Common myeloid progenitor, CD34-positive (primary cell): ENCODE measurements at regions not wholly inside any gene's neighbourhood (a gene's known extent, or its start where the extent isn't known, plus 50 kb on each side); places are given as distances from the start of the nearest gene placed in this dataset.
A peak's percentile ranks its signal among the peaks of the same experiment; 100 is the strongest.

Source experiments
- CTCF ChIA-PET: fragments of 350-600 bp; sonication (Branson Sonifier 250); formaldehyde crosslinking; loops from one replicate; lab custom pipeline; 2021; ENCODE audit warnings: antibody characterized with exemption; lab: Charles Lee
- POLR2A ChIA-PET: fragments of 350-600 bp; sonication (Branson Sonifier 250); formaldehyde crosslinking; loops from one replicate; lab custom pipeline; 2021; ENCODE audit warnings: antibody characterized with exemption; lab: Charles Lee
- DNase-seq, 3 donors: peaks; one replicate each; pipeline versions ENCODE4 v3.0.0 to v3.0.0-alpha.2; 2013
- H3K27ac ChIP-seq, 2 experiments: 1 replicate in 1 of 2; 2 replicates in 1 of 2; pipeline ENCODE4 v1.7.0; 2013; ENCODE audit warnings: inconsistent platforms in 2 of 2, low read length in 2 of 2, mild to moderate bottlenecking in 2 of 2, low read depth in 1 of 2, moderate library complexity in 1 of 2; ENCODE audit not compliant: severe bottlenecking in 2 of 2, insufficient read depth in 1 of 2, poor library complexity in 1 of 2
- H3K27me3 ChIP-seq, 5 experiments: replicated peaks in 2 of 5; 1 replicate in 3 of 5; 2 replicates in 2 of 5; pipeline versions ENCODE4 v1.6.1 to v1.7.0; 2013; ENCODE audit warnings: low read length in 4 of 5, mild to moderate bottlenecking in 2 of 5, moderate library complexity in 2 of 5, inconsistent platforms in 1 of 5; ENCODE audit not compliant: insufficient read depth in 5 of 5, control insufficient read depth in 4 of 5
- H3K36me3 ChIP-seq, 4 experiments: 1 replicate in 2 of 4; 2 replicates in 2 of 4; pipeline versions ENCODE4 v1.6.1 to v1.7.0; 2013; ENCODE audit warnings: low read length in 3 of 4, control low read depth in 1 of 4, mild to moderate bottlenecking in 1 of 4; ENCODE audit not compliant: control insufficient read depth in 4 of 4, insufficient read depth in 4 of 4
- H3K4me1 ChIP-seq, 4 experiments: 1 replicate in 3 of 4; 2 replicates in 1 of 4; pipeline versions ENCODE4 v1.6.1 to v1.7.1; 2013; ENCODE audit warnings: low read length in 3 of 4, mild to moderate bottlenecking in 3 of 4, control low read depth in 1 of 4, inconsistent platforms in 1 of 4, moderate library complexity in 1 of 4; ENCODE audit not compliant: control insufficient read depth in 4 of 4, insufficient read depth in 4 of 4; ENCODE audit errors: control extremely low read depth in 1 of 4
- H3K4me3 ChIP-seq, 7 experiments: 1 replicate in 4 of 7; 2 replicates in 3 of 7; pipeline versions ENCODE4 v1.5.1 to v1.7.0; 2013; ENCODE audit warnings: mild to moderate bottlenecking in 7 of 7, low read length in 6 of 7, moderate library complexity in 6 of 7, inconsistent platforms in 2 of 7, low read depth in 2 of 7, control low read depth in 1 of 7; ENCODE audit not compliant: insufficient read depth in 4 of 7, control insufficient read depth in 1 of 7; ENCODE audit errors: extremely low read depth in 1 of 7
- H3K9me3 ChIP-seq, 5 experiments: 1 replicate in 4 of 5; 2 replicates in 1 of 5; pipeline versions ENCODE4 v1.6.1 to v1.7.1; 2013; ENCODE audit warnings: low read length in 4 of 5, mild to moderate bottlenecking in 2 of 5, inconsistent platforms in 1 of 5, low read depth in 1 of 5, moderate library complexity in 1 of 5; ENCODE audit not compliant: control insufficient read depth in 4 of 5, insufficient read depth in 2 of 5; ENCODE audit errors: control extremely low read depth in 1 of 5
- WGBS: methylation state at CpG from one replicate; pipeline ENCODE4 v1.1.5; 2013; ENCODE audit not compliant: insufficient coverage; 5-methylcytosine and 5-hydroxymethylcytosine counted together

DNA sequence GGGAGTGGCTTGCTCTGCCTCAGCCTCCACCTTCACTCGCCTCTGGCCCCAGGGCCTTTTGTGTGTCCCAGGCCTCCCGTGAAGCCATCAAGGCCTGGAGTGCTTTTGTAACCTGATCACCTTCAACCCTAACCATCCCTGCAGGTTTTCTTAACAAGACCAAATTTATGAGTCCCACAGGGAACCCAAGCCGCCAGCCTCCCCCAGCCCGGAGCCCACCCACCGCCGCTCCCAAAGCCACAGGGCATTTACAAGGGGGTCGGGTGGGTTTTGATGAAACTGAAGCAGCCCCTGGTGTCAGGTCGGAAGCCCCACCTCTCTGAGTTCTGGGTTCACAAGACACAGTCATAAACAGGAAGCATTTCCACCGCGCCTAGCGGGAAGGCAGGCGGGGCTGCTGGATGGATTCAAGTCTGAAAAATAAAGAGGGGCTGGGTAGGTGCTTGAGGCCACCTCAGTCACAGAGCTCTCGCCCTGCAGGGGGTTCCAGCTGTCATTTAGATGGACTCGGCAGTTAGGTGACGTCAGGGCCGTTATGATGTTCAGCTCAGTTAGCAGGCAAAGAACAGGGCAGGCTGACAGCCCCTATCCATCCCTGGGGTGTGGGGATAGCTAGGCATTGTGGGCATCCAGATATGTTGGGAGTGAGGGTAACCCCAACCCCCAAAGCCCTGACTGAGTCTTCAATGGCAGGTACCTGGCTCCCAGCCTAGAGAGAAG is 128.5 kb downstream of the BCOR start:
- WGBS, result 31% methylated on average over 10 of the region's 16 CpGs
- ChIA-PET POLR2A (no interaction called here), CTCF (no interaction called here)
- Histone ChIP-seq H3K27ac (no peak overlapping the region), H3K4me3 (no peak overlapping the region), H3K27me3 (no peaks in the 10 kb centered on the region), H3K36me3 (no peaks in the 10 kb centered on the region), H3K9me3 (peaks cover 0 to 13% (median 8%) of the 10 kb centered on the region in 5 experiments), H3K4me1 (peaks cover 0 to 8% (median 0%) of the 10 kb centered on the region in 4 experiments)
- DNase-seq, result peak in 2 of 3 donors; percentile 43 to 50

GRCh38 chrX:39969819-39970504 is 127.8 kb downstream of the BCOR start:
- ChIA-PET CTCF (no interaction called here), POLR2A (no interaction called here)
- Histone ChIP-seq H3K27me3 (no peaks in the 10 kb centered on the region), H3K4me1 (peaks cover 0 to 8% (median 0%) of the 10 kb centered on the region in 4 experiments), H3K4me3 (no peak overlapping the region), H3K27ac (no peak overlapping the region), H3K9me3 (peaks cover 0 to 13% (median 8%) of the 10 kb centered on the region in 5 experiments), H3K36me3 (no peaks in the 10 kb centered on the region)
- no peak for DNase-seq
- 80% methylated on average over 17 of the region's 19 CpGs for WGBS

DNA sequence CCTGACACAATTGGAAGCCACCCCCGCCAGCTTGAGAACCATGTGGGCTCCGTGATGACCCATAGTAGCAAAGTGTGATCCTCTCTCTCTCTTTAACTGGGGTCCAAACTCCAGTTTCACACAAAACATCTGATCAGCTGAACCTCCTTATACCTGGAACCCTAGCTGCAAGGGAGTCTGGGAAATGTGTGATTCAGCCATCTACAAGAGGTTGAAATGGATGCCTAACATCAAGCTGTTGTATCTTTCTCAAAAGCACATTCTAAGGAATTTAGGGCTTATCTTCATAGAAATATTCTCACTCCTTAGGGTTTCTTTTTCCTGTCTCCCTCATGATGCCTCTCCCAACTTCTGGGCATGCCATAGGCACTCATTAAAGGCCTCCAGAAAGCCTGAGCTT is 126.0 kb downstream of the BCOR start:
- Histone ChIP-seq H3K9me3 (peaks cover 0 to 13% (median 8%) of the 10 kb centered on the region in 5 experiments), H3K36me3 (no peaks in the 10 kb centered on the region), H3K4me1 (peaks cover 0 to 8% (median 0%) of the 10 kb centered on the region in 4 experiments), H3K27ac (no peak overlapping the region), H3K27me3 (no peaks in the 10 kb centered on the region), H3K4me3 (no peak overlapping the region)
- ChIA-PET CTCF (interaction anchor here (0.6 to 1.7 kb wide), 2 partner anchors 21 to 28 kb away, joined by 3 read pairs; no protein-coding TSS in a partner anchor), POLR2A (no interaction called here)
- no peak for DNase-seq
- no CpG with 5 or more reads among the region's 2 CpGs for WGBS

DNA sequence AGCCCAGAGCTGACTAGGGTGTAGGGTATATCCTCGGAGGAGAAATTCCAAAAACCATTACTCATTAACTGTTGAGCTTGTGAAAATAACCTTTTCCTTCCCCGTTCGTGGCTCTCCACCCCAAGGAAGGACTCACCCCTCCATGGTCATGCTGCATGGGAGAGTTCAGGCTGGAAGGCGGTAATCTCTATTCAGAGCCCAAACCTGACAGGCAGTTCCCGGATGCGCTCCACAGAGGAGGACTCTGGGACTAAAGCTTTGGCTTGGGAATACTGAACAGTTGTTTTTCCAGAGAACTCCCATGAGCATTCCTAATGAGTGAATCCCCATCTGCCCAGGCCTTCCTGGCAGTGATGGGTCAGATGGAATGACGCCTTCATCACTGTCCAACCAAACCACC is 125.4 kb downstream of the BCOR start:
- Histone ChIP-seq H3K36me3 (no peaks in the 10 kb centered on the region), H3K27me3 (no peaks in the 10 kb centered on the region), H3K9me3 (peaks cover 0 to 13% (median 8%) of the 10 kb centered on the region in 5 experiments), H3K27ac (no peak overlapping the region), H3K4me3 (no peak overlapping the region), H3K4me1 (peaks cover 0 to 8% (median 0%) of the 10 kb centered on the region in 4 experiments)
- ChIA-PET CTCF (interaction anchor here (1.7 kb wide), 1 partner anchor 21 kb away, joined by 3 read pairs; no protein-coding TSS in a partner anchor), POLR2A (no interaction called here)
- no peak for DNase-seq
- 89% methylated on average over 5 of the region's 7 CpGs for whole genome bisulfite sequencing

DNA sequence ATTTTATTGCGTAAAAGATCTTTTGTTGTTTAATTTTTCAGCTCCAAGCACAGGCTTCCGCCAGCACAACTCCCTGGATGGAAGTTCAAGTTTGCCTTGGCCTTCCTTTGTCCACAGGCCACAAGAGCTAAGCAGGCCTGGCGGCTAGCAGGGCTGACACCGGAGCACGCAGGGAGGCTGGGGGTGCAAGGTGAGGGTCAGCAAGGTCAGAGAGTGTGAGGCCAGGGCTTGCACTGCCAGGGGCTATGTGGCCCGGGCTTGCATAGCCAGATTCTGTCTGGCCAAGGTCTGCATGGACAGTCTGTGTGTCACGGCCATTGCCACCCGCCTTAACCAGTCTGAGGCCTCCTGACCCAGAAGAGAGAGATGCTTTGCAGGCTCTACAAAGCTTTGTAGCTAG is 123.9 kb downstream of the BCOR start:
- peaks cover 0 to 13% (median 8%) of the 10 kb centered on the region in 5 experiments for H3K9me3 ChIP-seq
- ChIA-PET CTCF (no interaction called here), POLR2A (no interaction called here)
- no peak overlapping the region for H3K27ac ChIP-seq
- no peak for DNase-seq
- no peak overlapping the region for H3K4me3 ChIP-seq
- no peaks in the 10 kb centered on the region for H3K27me3 ChIP-seq
- WGBS, result 94% methylated on average over 6 of the region's 8 CpGs
- no peaks in the 10 kb centered on the region for H3K36me3 ChIP-seq
- peaks cover 0 to 11% (median 0%) of the 10 kb centered on the region in 4 experiments for H3K4me1 ChIP-seq

- H3K27me3 ChIP-seq, result no peaks in the 10 kb centered on the region
- ChIA-PET CTCF (no interaction called here), POLR2A (no interaction called here)
- H3K27ac ChIP-seq, result no peak overlapping the region
- H3K9me3 ChIP-seq, result peaks cover 0 to 13% (median 8%) of the 10 kb centered on the region in 5 experiments
- DNase-seq, result no peak
- H3K4me3 ChIP-seq, result no peak overlapping the region
- 85% methylated on average over 3 of the region's 6 CpGs for WGBS
- peaks cover 0 to 9% (median 0%) of the 10 kb centered on the region in 4 experiments for H3K4me1 ChIP-seq
- H3K36me3 ChIP-seq, result no peaks in the 10 kb centered on the region
Measured at GRCh38 chrX:39974270-39974669, 123.5 kb downstream of the BCOR start.
